ENCODE measurements at regions not wholly inside any gene's neighbourhood (a gene's known extent, or its start where the extent isn't known, plus 50 kb on each side); places are given as distances from the start of the nearest gene placed in this dataset.

- no peak for TF ChIP-seq POLR2A (IDR thresholded peaks at IDR 0.05)
- no peak for TF ChIP-seq CTCF (IDR thresholded peaks at IDR 0.05)
Observed at GRCh38 chr2:128557831-128558241, 239.2 kb upstream of the HS6ST1 start.

All from thyroid gland (tissue), 4 donors.